Endodermal cell (in vitro differentiated cells): ENCODE measurements at regions not wholly inside any gene's neighbourhood (a gene's known extent, or its start where the extent isn't known, plus 50 kb on each side); places are given as distances from the start of the nearest gene placed in this dataset.

ENCODE experiments used
- DNase-seq: peaks from one replicate; pipeline ENCODE4 v3.0.0-alpha.2; 2017
- H3K27ac ChIP-seq: 2 replicates; pipeline ENCODE4 v1.5.1; 2013; ENCODE audit warnings: mild to moderate bottlenecking, low read depth, low read length, moderate library complexity
- H3K27me3 ChIP-seq: 2 replicates; pipeline ENCODE4 v1.6.1; 2013; ENCODE audit warnings: mild to moderate bottlenecking, low read length, moderate library complexity; ENCODE audit not compliant: insufficient read depth, control insufficient read depth, poor library complexity, severe bottlenecking
- H3K36me3 ChIP-seq: 2 replicates; pipeline ENCODE4 v1.7.0; 2013; ENCODE audit warnings: mild to moderate bottlenecking, low read length, moderate library complexity; ENCODE audit not compliant: control insufficient read depth, insufficient read depth
- H3K4me1 ChIP-seq: one replicate; pipeline ENCODE4 v1.7.0; 2013; ENCODE audit warnings: low read length; ENCODE audit not compliant: control insufficient read depth, insufficient read depth
- H3K4me3 ChIP-seq: 2 replicates; pipeline ENCODE4 v1.5.1; 2013; ENCODE audit warnings: mild to moderate bottlenecking, low read length, moderate library complexity
- H3K9ac ChIP-seq: 2 replicates; pipeline ENCODE4 v1.6.1; 2013; ENCODE audit warnings: mild to moderate bottlenecking, low read length, moderate library complexity; ENCODE audit not compliant: poor library complexity, severe bottlenecking; ENCODE audit errors: extremely low read depth
- H3K9me3 ChIP-seq: 2 replicates; pipeline ENCODE4 v1.6.1; 2013; ENCODE audit warnings: mild to moderate bottlenecking, low read length, moderate library complexity; ENCODE audit not compliant: control insufficient read depth
- H3K27ac Mint-ChIP-seq: 2 replicates; pipeline ENCODE4 v1.8.0; 2020; ENCODE audit warnings: mixed read lengths
- H3K27me3 Mint-ChIP-seq: 2 replicates; pipeline ENCODE4 v1.8.0; 2021; ENCODE audit warnings: mild to moderate bottlenecking, mixed read lengths; ENCODE audit not compliant: insufficient read depth
- H3K36me3 Mint-ChIP-seq: 2 replicates; pipeline ENCODE4 v1.8.0; 2020; ENCODE audit warnings: low read depth, mixed read lengths
- H3K4me1 Mint-ChIP-seq: 2 replicates; pipeline ENCODE4 v1.8.0; 2020; ENCODE audit warnings: mixed read lengths
- H3K4me3 Mint-ChIP-seq: 2 replicates; pipeline ENCODE4 v1.8.0; 2020; ENCODE audit warnings: mild to moderate bottlenecking, moderate library complexity, mixed read lengths
- H3K9me3 Mint-ChIP-seq: 2 replicates; pipeline ENCODE4 v1.8.0; 2020; ENCODE audit warnings: mild to moderate bottlenecking, mixed read lengths
- CTCF ChIP-seq: fragments of 200-600 bp; sonication (generic); conservative IDR thresholded peaks from 2 replicates; pipeline ENCODE4 v1.5.0; 2021; ENCODE audit warnings: antibody characterized with exemption, mild to moderate bottlenecking
- WGBS, 2 experiments: methylation state at CpG; one replicate each; pipeline versions ENCODE4 v1.1.5 to v1.1.7; 2013; ENCODE audit warnings: missing lambda C conversion rate in 2 of 2, mixed read lengths in 1 of 2; ENCODE audit not compliant: insufficient coverage in 1 of 2, insufficient read length in 1 of 2; 5-methylcytosine and 5-hydroxymethylcytosine counted together

GRCh38 chr20:10927936-10928840, 254.4 kb upstream of the JAG1 start:
- no peak overlapping the region for H3K27ac ChIP-seq
- no peaks in the 10 kb centered on the region for H3K9me3 ChIP-seq
- no peak for TF ChIP-seq CTCF
- peaks cover 4% of the 10 kb centered on the region for H3K27me3 Mint-ChIP-seq
- no peaks in the 10 kb centered on the region for H3K36me3 Mint-ChIP-seq
- DNase-seq, result no peak
- H3K36me3 ChIP-seq, result no peaks in the 10 kb centered on the region
- H3K4me3 Mint-ChIP-seq, result no peak overlapping the region
- no peaks in the 10 kb centered on the region for H3K9me3 Mint-ChIP-seq
- no peak overlapping the region for H3K4me3 ChIP-seq
- no peak overlapping the region for H3K27ac Mint-ChIP-seq
- 86 to 98% methylated on average over 6 to 11 of the region's 11 CpGs for WGBS, 2 experiments
- H3K4me1 Mint-ChIP-seq, result no peaks in the 10 kb centered on the region
- no peaks in the 10 kb centered on the region for H3K27me3 ChIP-seq
- H3K9ac ChIP-seq, result no peak overlapping the region
- no peaks in the 10 kb centered on the region for H3K4me1 ChIP-seq

GRCh38 chr20:10928841-10929421, 255.1 kb upstream of the JAG1 start:
- Histone ChIP-seq H3K9me3 (no peaks in the 10 kb centered on the region), H3K4me3 (no peak overlapping the region), H3K36me3 (no peaks in the 10 kb centered on the region), H3K4me1 (no peaks in the 10 kb centered on the region), H3K27ac (no peak overlapping the region), H3K27me3 (no peaks in the 10 kb centered on the region), H3K9ac (no peak overlapping the region)
- Mint-ChIP-seq H3K27ac (no peak overlapping the region), H3K4me3 (no peak overlapping the region), H3K4me1 (no peaks in the 10 kb centered on the region), H3K36me3 (no peaks in the 10 kb centered on the region), H3K27me3 (peaks cover 4% of the 10 kb centered on the region), H3K9me3 (no peaks in the 10 kb centered on the region)
- 97 to 100% methylated on average over 2 of the region's 2 CpGs for WGBS, 2 experiments
- TF ChIP-seq CTCF, result no peak
- no peak for DNase-seq

GRCh38 chr20:10935658-10936402, 262.0 kb upstream of the JAG1 start:
- Mint-ChIP-seq H3K27me3 (peaks cover 2% of the 10 kb centered on the region), H3K36me3 (no peaks in the 10 kb centered on the region), H3K27ac (no peak overlapping the region), H3K9me3 (no peaks in the 10 kb centered on the region), H3K4me3 (no peak overlapping the region), H3K4me1 (no peaks in the 10 kb centered on the region)
- 90 to 94% methylated on average over 2 to 5 of the region's 5 CpGs for WGBS, 2 experiments
- H3K9ac ChIP-seq, result no peak overlapping the region
- H3K36me3 ChIP-seq, result no peaks in the 10 kb centered on the region
- no peaks in the 10 kb centered on the region for H3K27me3 ChIP-seq
- no peak for DNase-seq
- no peak overlapping the region for H3K27ac ChIP-seq
- H3K4me3 ChIP-seq, result no peak overlapping the region
- TF ChIP-seq CTCF, result no peak
- H3K4me1 ChIP-seq, result no peaks in the 10 kb centered on the region
- H3K9me3 ChIP-seq, result no peaks in the 10 kb centered on the region
